T-cell (primary cell): ENCODE measurements at regions not wholly inside any gene's neighbourhood (a gene's known extent, or its start where the extent isn't known, plus 50 kb on each side); places are given as distances from the start of the nearest gene placed in this dataset.
A peak's percentile ranks its signal among the peaks of the same experiment; 100 is the strongest.

Experiments used
- ATAC-seq, 4 experiments: fragments of 200-7000 bp in 3 of 4; fragments of 150-1000 bp in 1 of 4; cut with Tn5 transposase; replicated peaks in 1 of 4; 1 replicate in 3 of 4; 2 replicates in 1 of 4; pipeline ENCODE4 v1.10.0; 2021; ENCODE audit warnings: moderate library complexity in 3 of 4, mild to moderate bottlenecking in 2 of 4, moderate number of reproducible peaks in 1 of 4
- CTCF ChIA-PET, 2 donors: fragments of 300-600 bp; sonication (Branson Sonifier 250); formaldehyde crosslinking; loops; one replicate each; lab custom pipeline; 2022; ENCODE audit warnings: antibody characterized with exemption in 2 of 2; lab: Charles Lee
- POLR2A ChIA-PET, 2 donors: fragments of 300-600 bp; sonication (Branson Sonifier 250); formaldehyde crosslinking; loops; one replicate each; lab custom pipeline; 2022; ENCODE audit warnings: antibody characterized with exemption in 2 of 2; lab: Charles Lee
- DNase-seq, 35 experiments: peaks; one replicate each; pipeline versions ENCODE4 v3.0.0 to v3.0.0-alpha.2; 2013 to 2023
- H3K27ac ChIP-seq: one replicate; pipeline ENCODE4 v1.5.1; 2013; ENCODE audit warnings: low read length
- H3K27me3 ChIP-seq, 2 experiments: replicated peaks in 1 of 2; 1 replicate in 1 of 2; 2 replicates in 1 of 2; pipeline versions ENCODE4 v1.6.1 to v1.7.0; 2013; ENCODE audit warnings: low read length in 1 of 2, mixed read lengths in 1 of 2; ENCODE audit not compliant: control insufficient read depth in 2 of 2, insufficient read depth in 2 of 2; ENCODE audit errors: extremely low read depth in 1 of 2
- H3K36me3 ChIP-seq, 2 donors: 1 replicate in 1 of 2; 2 replicates in 1 of 2; pipeline versions ENCODE4 v1.6.1 to v1.7.0; 2013; ENCODE audit warnings: low read length in 1 of 2; ENCODE audit not compliant: control insufficient read depth in 2 of 2, insufficient read depth in 1 of 2; ENCODE audit errors: extremely low read depth in 1 of 2
- H3K4me1 ChIP-seq, 2 experiments: 1 replicate in 1 of 2; 2 replicates in 1 of 2; pipeline versions ENCODE4 v1.6.1 to v1.7.0; 2013; ENCODE audit warnings: low read length in 2 of 2, mixed read lengths in 1 of 2; ENCODE audit not compliant: insufficient read depth in 2 of 2, control insufficient read depth in 1 of 2; ENCODE audit errors: extremely low read depth in 1 of 2
- H3K4me3 ChIP-seq, 2 donors: 1 replicate in 1 of 2; 2 replicates in 1 of 2; pipeline versions ENCODE4 v1.5.1 to v1.7.0; 2013; ENCODE audit warnings: mild to moderate bottlenecking in 2 of 2, low read length in 1 of 2, moderate library complexity in 1 of 2; ENCODE audit not compliant: control insufficient read depth in 1 of 2; ENCODE audit errors: extremely low read depth in 1 of 2
- H3K9me3 ChIP-seq: 2 replicates; pipeline ENCODE4 v1.7.0; 2013
- H3K27ac Mint-ChIP-seq, 2 donors: one replicate each; pipeline ENCODE4 v1.8.0; 2020 to 2021; ENCODE audit warnings: mild to moderate bottlenecking in 2 of 2, mixed read lengths in 2 of 2
- H3K27me3 Mint-ChIP-seq, 2 donors: one replicate each; pipeline ENCODE4 v1.8.0; 2021 to 2022; ENCODE audit warnings: mixed read lengths in 2 of 2
- H3K36me3 Mint-ChIP-seq: one replicate; pipeline ENCODE4 v1.8.0; 2021; ENCODE audit warnings: mixed read lengths
- H3K4me1 Mint-ChIP-seq, 3 donors: one replicate each; pipeline ENCODE4 v1.8.0; 2020 to 2022; ENCODE audit warnings: mixed read lengths in 3 of 3, mild to moderate bottlenecking in 1 of 3
- H3K4me3 Mint-ChIP-seq, 3 donors: one replicate each; pipeline ENCODE4 v1.8.0; 2020 to 2022; ENCODE audit warnings: mild to moderate bottlenecking in 3 of 3, mixed read lengths in 3 of 3, moderate library complexity in 3 of 3
- H3K9me3 Mint-ChIP-seq, 3 donors: one replicate each; pipeline ENCODE4 v1.8.0; 2020 to 2022; ENCODE audit warnings: mixed read lengths in 3 of 3
- WGBS: methylation state at CpG from one replicate; pipeline ENCODE4 v1.1.5; 2013; ENCODE audit warnings: missing lambda C conversion rate; ENCODE audit not compliant: insufficient coverage; 5-methylcytosine and 5-hydroxymethylcytosine counted together

GRCh38 chr11:86193297-86194095, 51.1 kb upstream of the EED start:
- ChIA-PET POLR2A (interaction anchor here (0.6 to 1.3 kb wide), 2 partner anchors 11 to 125 kb away, joined by 3 to 4 read pairs; partner anchors contain the start of gene PICALM (in 1 of the 2)), CTCF (interaction anchor here (0.6 to 2.7 kb wide), 48 partner anchors 9 to 755 kb away, joined by 3 to 117 read pairs (median 4); partner anchors contain the start of genes CCDC83 (in 2 of the 2) and PICALM (in 2 of the 2))
- H3K36me3 ChIP-seq, result no peaks in the 10 kb centered on the region
- Mint-ChIP-seq H3K27me3 (no peaks in the 10 kb centered on the region), H3K36me3 (no peaks in the 10 kb centered on the region), H3K9me3 (no peaks in the 10 kb centered on the region), H3K27ac (peak overlapping the region; percentile 82 to 87), H3K4me3 (peak overlapping the region; percentile 73 to 80 (median 79)), H3K4me1 (peaks cover 13 to 16% (median 16%) of the 10 kb centered on the region in 3 donors)
- no peak overlapping the region for H3K27ac ChIP-seq
- no peaks in the 10 kb centered on the region for H3K27me3 ChIP-seq
- ATAC-seq, result peak; percentile 99 to 100 (median 99)
- WGBS, result 0% methylated on average over 4 of the region's 7 CpGs
- H3K4me3 ChIP-seq, result peak overlapping the region in 1 of 2 donors; percentile 36
- H3K4me1 ChIP-seq, result peaks cover 6 to 10% of the 10 kb centered on the region in 2 experiments
- peak in 34 of 35 experiments; percentile 19 to 83 (median 46) for DNase-seq
- no peaks in the 10 kb centered on the region for H3K9me3 ChIP-seq

DNA sequence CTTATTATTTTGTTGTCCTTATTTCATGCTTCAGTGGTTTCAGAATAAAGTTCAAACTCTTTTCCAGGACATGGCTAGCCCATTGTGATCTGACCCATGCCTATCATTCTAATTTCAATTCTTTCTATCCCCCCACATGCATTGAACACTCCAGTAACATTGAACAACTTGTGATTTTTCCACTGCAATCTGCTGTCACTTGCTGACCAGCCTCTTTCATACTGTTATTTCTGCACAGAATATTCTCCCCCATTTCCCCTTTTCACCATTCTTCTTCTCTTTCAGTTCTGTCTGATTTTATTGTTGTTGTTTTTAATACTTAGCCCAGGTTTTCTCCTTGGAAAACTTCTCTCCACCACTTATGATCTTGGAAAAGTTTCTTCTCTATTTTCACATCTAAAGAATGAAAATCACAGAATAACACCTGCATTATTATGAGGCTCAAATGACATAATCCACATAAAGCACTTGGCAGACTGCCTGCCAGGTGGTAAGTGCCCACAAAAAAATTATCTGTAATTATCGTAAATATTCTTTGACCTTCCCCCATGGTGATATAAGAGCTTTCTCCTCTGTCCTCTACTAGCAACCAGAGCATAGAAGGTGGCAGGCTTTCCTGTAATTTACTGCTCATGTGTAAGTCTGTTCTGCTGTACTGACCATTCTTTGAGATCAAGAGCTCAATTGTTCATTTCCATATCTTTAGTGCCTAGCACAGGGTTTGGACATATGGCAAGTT, 51.9 kb upstream of the EED start:
- no peak for DNase-seq
- peaks cover 13 to 16% (median 16%) of the 10 kb centered on the region in 3 donors for H3K4me1 Mint-ChIP-seq
- CTCF ChIA-PET, result interaction anchor here (0.5 to 2.7 kb wide), 30 partner anchors 9 to 598 kb away, joined by 3 to 117 read pairs (median 5); partner anchors contain the start of genes PICALM (in 2 of the 2) and CCDC83 (in 1 of the 2)
- no peaks in the 10 kb centered on the region for H3K36me3 Mint-ChIP-seq
- no peak overlapping the region for H3K27ac ChIP-seq
- no peaks in the 10 kb centered on the region for H3K36me3 ChIP-seq
- no peaks in the 10 kb centered on the region for H3K9me3 Mint-ChIP-seq
- H3K9me3 ChIP-seq, result no peaks in the 10 kb centered on the region
- H3K4me1 ChIP-seq, result peaks cover 6 to 10% of the 10 kb centered on the region in 2 experiments
- ATAC-seq, result no peak
- peak overlapping the region in 2 of 3 donors; percentile 73 to 80 for H3K4me3 Mint-ChIP-seq
- WGBS, result no CpG with 5 or more reads among the region's 1 CpG
- peak overlapping the region; percentile 82 to 87 for H3K27ac Mint-ChIP-seq
- H3K4me3 ChIP-seq, result no peak overlapping the region
- no peaks in the 10 kb centered on the region for H3K27me3 ChIP-seq
- POLR2A ChIA-PET, result interaction anchor here (0.6 to 1.3 kb wide), 2 partner anchors 12 to 124 kb away, joined by 3 to 4 read pairs; partner anchors contain the start of gene PICALM (in 1 of the 2)
- H3K27me3 Mint-ChIP-seq, result no peaks in the 10 kb centered on the region

DNA sequence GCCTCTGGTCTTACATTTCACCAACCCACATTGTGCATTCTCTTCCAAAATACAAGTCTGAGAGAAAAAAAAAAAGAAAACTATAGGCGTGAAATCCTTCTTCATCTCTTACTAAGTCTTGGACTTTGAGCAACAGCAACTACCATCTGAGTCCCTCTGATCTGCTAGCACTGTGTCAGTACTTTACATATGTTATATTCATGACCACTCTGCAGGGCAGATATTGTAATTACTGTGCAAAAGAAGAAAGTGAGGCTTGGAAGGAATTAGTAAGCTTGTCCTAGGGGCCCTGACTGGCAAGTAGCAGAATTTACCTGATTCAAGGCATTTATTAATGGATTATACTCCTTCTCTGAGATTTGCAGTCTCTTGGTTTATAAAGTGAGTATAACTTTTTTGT, 52.7 kb upstream of the EED start:
- Mint-ChIP-seq H3K36me3 (no peaks in the 10 kb centered on the region), H3K9me3 (no peaks in the 10 kb centered on the region), H3K4me1 (peaks cover 13 to 16% (median 16%) of the 10 kb centered on the region in 3 donors), H3K27me3 (no peaks in the 10 kb centered on the region), H3K4me3 (no peak overlapping the region), H3K27ac (no peak overlapping the region)
- CTCF ChIA-PET, result interaction anchor here in 1 of 2 donors (0.7 kb wide), 1 partner anchor 203 kb away, joined by 3 read pairs; no protein-coding TSS in a partner anchor
- POLR2A ChIA-PET, result no interaction called here
- peaks cover 6 to 10% of the 10 kb centered on the region in 2 experiments for H3K4me1 ChIP-seq
- no peak overlapping the region for H3K4me3 ChIP-seq
- no peak for ATAC-seq
- WGBS, result no CpG with 5 or more reads among the region's 1 CpG
- no peak overlapping the region for H3K27ac ChIP-seq
- no peaks in the 10 kb centered on the region for H3K9me3 ChIP-seq
- no peaks in the 10 kb centered on the region for H3K36me3 ChIP-seq
- no peak for DNase-seq
- H3K27me3 ChIP-seq, result no peaks in the 10 kb centered on the region

GRCh38 chr11:86187027-86187426, 57.5 kb upstream of the EED start:
- no peak overlapping the region for H3K4me3 ChIP-seq
- Mint-ChIP-seq H3K4me3 (no peak overlapping the region), H3K9me3 (no peaks in the 10 kb centered on the region), H3K27me3 (no peaks in the 10 kb centered on the region), H3K4me1 (no peaks in the 10 kb centered on the region), H3K36me3 (no peaks in the 10 kb centered on the region), H3K27ac (no peak overlapping the region)
- no peak overlapping the region for H3K27ac ChIP-seq
- CTCF ChIA-PET, result interaction anchor here in 1 of 2 donors (0.9 kb wide), 1 partner anchor 132 kb away, joined by 3 read pairs; no protein-coding TSS in a partner anchor
- no peaks in the 10 kb centered on the region for H3K27me3 ChIP-seq
- H3K4me1 ChIP-seq, result peaks cover 0 to 10% of the 10 kb centered on the region in 2 experiments
- H3K9me3 ChIP-seq, result no peaks in the 10 kb centered on the region
- ATAC-seq (no peak), DNase-seq (no peak)
- no peaks in the 10 kb centered on the region for H3K36me3 ChIP-seq
- no CpG with 5 or more reads among the region's 2 CpGs for WGBS
- POLR2A ChIA-PET, result interaction anchor here in 1 of 2 donors (0.5 kb wide), 1 partner anchor 13 kb away, joined by 3 read pairs; no protein-coding TSS in a partner anchor

DNA sequence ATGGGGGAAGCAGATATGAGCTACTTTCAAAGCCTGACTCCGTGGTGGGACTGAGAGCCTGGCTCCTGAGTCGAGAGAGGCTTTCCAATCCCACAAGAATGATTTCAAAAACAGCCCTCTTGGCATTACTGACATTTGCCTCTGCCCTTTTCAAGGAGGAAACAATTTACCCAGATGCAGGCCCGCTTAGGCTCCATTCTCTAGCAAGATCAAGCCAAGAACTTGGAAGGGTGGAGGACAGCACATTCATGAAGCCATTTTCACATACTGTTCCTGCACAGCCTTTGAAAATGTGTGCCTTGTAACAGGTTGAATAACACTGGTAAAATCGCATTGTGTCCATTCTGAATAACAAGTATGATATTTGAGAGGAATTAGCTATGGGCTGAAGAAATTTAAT, 58.2 kb upstream of the EED start:
- Histone ChIP-seq H3K27ac (no peak overlapping the region), H3K27me3 (no peaks in the 10 kb centered on the region), H3K4me1 (peaks cover 0 to 10% of the 10 kb centered on the region in 2 experiments), H3K9me3 (no peaks in the 10 kb centered on the region), H3K4me3 (no peak overlapping the region), H3K36me3 (no peaks in the 10 kb centered on the region)
- POLR2A ChIA-PET, result interaction anchor here in 1 of 2 donors (0.5 kb wide), 1 partner anchor 13 kb away, joined by 3 read pairs; no protein-coding TSS in a partner anchor
- no peak overlapping the region for H3K27ac Mint-ChIP-seq
- H3K4me1 Mint-ChIP-seq, result no peaks in the 10 kb centered on the region
- H3K9me3 Mint-ChIP-seq, result no peaks in the 10 kb centered on the region
- ATAC-seq, result no peak
- no peaks in the 10 kb centered on the region for H3K36me3 Mint-ChIP-seq
- no peak for DNase-seq
- WGBS, result no CpG with 5 or more reads among the region's 4 CpGs
- H3K27me3 Mint-ChIP-seq, result no peaks in the 10 kb centered on the region
- CTCF ChIA-PET, result interaction anchor here (0.6 to 0.9 kb wide), 2 partner anchors 14 to 131 kb away, joined by 3 read pairs; no protein-coding TSS in a partner anchor
- H3K4me3 Mint-ChIP-seq, result no peak overlapping the region

GRCh38 chr11:86185381-86185750, 59.2 kb upstream of the EED start:
- CTCF ChIA-PET, result no interaction called here
- no peak overlapping the region for H3K27ac Mint-ChIP-seq
- no peak overlapping the region for H3K27ac ChIP-seq

More at GRCh38 chr11:86185381-86185750, 59.2 kb upstream of the EED start:
- no peaks in the 10 kb centered on the region for H3K9me3 ChIP-seq
- H3K4me3 Mint-ChIP-seq, result no peak overlapping the region
- POLR2A ChIA-PET, result no interaction called here
- no peaks in the 10 kb centered on the region for H3K27me3 Mint-ChIP-seq
- H3K4me1 Mint-ChIP-seq, result peaks cover 0 to 2% (median 0%) of the 10 kb centered on the region in 3 donors
- H3K9me3 Mint-ChIP-seq, result no peaks in the 10 kb centered on the region
- peaks cover 0 to 10% of the 10 kb centered on the region in 2 experiments for H3K4me1 ChIP-seq
- no peaks in the 10 kb centered on the region for H3K36me3 ChIP-seq
- no peak for DNase-seq
- no CpG with 5 or more reads among the region's 2 CpGs for WGBS
- no peak overlapping the region for H3K4me3 ChIP-seq
- H3K36me3 Mint-ChIP-seq, result no peaks in the 10 kb centered on the region
- H3K27me3 ChIP-seq, result no peaks in the 10 kb centered on the region
- no peak for ATAC-seq
